Right atrium auricular region (tissue), 2 donors: ENCODE measurements at regions not wholly inside any gene's neighbourhood (a gene's known extent, or its start where the extent isn't known, plus 50 kb on each side); places are given as distances from the start of the nearest gene placed in this dataset.
"Not testable (repeated sequence)": the region's sequence is repeated elsewhere in the genome, so short reads cannot be mapped to it uniquely, and the experiment has no call there.

Source experiments
- DNase-seq: peaks from one replicate; pipeline ENCODE4 v3.0.0-alpha.2; 2019; ENCODE audit warnings: low spot score
- H3K27ac ChIP-seq, 2 donors: fragments of 200-600 bp; sonication (generic); 1 replicate in 1 of 2; 2 replicates in 1 of 2; pipeline ENCODE4 v1.5.1; 2016 to 2019
- H3K27me3 ChIP-seq, 2 donors: fragments of 200-600 bp; sonication (generic); one replicate each; pipeline versions ENCODE4 v1.5.1 to v1.6.0; 2017 to 2019
- H3K36me3 ChIP-seq: fragments of 200-600 bp; sonication (generic); one replicate; pipeline ENCODE4 v1.5.1; 2016
- H3K4me1 ChIP-seq, 2 donors: fragments of 200-600 bp; sonication (generic); one replicate each; pipeline versions ENCODE4 v1.5.1 to v1.6.0; 2017 to 2019
- H3K4me3 ChIP-seq, 2 donors: fragments of 200-600 bp; sonication (generic); 1 replicate in 1 of 2; 2 replicates in 1 of 2; pipeline ENCODE4 v1.5.1; 2017 to 2019; ENCODE audit warnings: mild to moderate bottlenecking in 1 of 2, moderate library complexity in 1 of 2
- H3K9me3 ChIP-seq, 2 donors: fragments of 200-600 bp; sonication (generic); one replicate each; pipeline ENCODE4 v1.5.1; 2019
- TF ChIP-seq, protein P1 (sequence below), 2 donors: fragments of 200-600 bp; sonication (generic); IDR thresholded peaks; one replicate each; pipeline ENCODE4 v1.5.1; 2019; ENCODE audit warnings: antibody characterized with exemption in 2 of 2

DNA sequence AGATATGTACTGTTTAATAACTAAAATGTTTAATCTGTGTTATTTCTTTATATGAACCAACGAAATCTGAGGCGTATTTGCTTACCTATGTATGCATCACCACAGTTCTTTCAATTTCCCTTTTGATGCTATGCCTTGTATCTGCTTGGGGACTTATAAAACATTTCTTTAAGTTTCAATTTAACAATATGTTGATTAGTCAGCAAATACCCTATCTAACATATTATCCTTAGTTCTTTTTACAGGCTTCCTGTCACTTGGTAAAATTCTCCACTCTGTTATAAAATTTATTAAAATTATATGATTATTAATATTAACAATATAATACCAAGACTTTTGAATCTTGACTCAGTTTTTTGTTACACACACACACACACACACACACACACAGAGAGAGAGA, 174.3 kb downstream of the CPS1 start:
- no peak overlapping the region for H3K27ac ChIP-seq
- no peaks in the 10 kb centered on the region for H3K9me3 ChIP-seq
- no peak overlapping the region for H3K4me3 ChIP-seq
- no peaks in the 10 kb centered on the region for H3K36me3 ChIP-seq
- TF ChIP-seq, protein P1, sequence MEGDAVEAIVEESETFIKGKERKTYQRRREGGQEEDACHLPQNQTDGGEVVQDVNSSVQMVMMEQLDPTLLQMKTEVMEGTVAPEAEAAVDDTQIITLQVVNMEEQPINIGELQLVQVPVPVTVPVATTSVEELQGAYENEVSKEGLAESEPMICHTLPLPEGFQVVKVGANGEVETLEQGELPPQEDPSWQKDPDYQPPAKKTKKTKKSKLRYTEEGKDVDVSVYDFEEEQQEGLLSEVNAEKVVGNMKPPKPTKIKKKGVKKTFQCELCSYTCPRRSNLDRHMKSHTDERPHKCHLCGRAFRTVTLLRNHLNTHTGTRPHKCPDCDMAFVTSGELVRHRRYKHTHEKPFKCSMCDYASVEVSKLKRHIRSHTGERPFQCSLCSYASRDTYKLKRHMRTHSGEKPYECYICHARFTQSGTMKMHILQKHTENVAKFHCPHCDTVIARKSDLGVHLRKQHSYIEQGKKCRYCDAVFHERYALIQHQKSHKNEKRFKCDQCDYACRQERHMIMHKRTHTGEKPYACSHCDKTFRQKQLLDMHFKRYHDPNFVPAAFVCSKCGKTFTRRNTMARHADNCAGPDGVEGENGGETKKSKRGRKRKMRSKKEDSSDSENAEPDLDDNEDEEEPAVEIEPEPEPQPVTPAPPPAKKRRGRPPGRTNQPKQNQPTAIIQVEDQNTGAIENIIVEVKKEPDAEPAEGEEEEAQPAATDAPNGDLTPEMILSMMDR (IDR thresholded peaks at IDR 0.05): no peak
- H3K27me3 ChIP-seq: no peaks in the 10 kb centered on the region
- DNase-seq: no peak
- no peaks in the 10 kb centered on the region for H3K4me1 ChIP-seq

DNA sequence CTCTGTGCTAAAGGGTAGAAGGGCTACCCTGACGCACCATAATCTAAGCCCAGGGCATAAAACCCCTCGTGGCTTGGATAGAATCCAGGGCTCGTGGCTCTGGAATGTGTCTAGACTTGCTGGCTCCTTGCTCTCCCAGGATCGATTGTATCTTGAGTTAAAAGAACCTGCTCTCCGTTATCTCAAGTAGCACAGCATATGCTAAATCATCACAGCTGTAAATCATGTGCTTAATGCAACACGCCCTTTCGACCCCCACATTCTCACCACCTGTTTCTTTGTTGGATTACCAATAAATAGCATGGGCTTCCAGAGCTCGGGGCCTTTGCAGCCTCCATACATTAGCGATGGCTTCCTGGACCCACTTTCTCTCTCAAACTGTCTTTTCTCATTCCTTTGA, 190.4 kb downstream of the CPS1 start:
- not testable (repeated sequence) for H3K9me3 ChIP-seq, H3K27me3 ChIP-seq, H3K4me3 ChIP-seq, H3K36me3 ChIP-seq, DNase-seq, H3K27ac ChIP-seq, H3K4me1 ChIP-seq

DNA sequence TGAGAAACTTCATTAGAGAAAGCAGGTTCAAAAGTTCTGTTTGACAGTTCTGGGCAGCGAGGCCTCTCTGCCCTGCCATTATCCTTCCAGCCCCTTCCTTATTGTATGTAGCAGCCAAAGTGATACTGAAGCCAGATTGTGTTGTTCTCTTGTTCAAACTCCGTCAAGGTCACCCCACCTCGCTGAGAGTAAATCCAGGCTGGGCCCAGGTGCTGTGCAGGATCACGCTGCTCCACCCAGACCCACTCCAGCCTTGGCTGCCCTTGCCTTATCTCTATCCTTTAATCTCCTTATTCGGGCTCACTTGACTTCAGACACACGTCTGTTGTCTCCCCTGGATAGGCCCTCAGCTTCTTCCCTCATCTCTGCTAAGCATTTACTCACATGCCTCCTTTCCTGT, 196.1 kb downstream of the CPS1 start:
- H3K36me3 ChIP-seq: no peaks in the 10 kb centered on the region
- no peaks in the 10 kb centered on the region for H3K9me3 ChIP-seq
- no peak overlapping the region for H3K27ac ChIP-seq
- no peak overlapping the region for H3K4me3 ChIP-seq
- DNase-seq: no peak
- H3K27me3 ChIP-seq: no peaks in the 10 kb centered on the region
- no peaks in the 10 kb centered on the region for H3K4me1 ChIP-seq
- TF ChIP-seq, protein P1 (IDR thresholded peaks at IDR 0.05): no peak

DNA sequence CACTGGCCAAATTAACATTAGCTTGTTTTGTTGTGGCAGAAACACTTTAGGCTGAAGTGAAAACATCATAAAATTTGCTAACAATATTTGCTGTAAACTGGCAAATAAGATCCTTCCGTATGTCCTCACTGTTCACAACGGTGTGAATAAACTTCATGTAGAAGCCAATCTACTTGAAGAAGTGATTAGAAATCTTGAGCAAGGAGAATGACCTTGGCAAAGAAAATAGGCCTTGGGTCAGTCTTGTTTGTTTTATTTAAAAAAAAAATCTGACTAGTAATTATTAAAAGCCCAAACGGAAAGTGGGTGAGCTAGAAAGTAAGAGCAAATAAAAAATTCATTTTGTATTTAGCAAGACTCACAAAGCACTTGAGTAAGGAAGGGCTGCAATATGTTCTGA, 197.0 kb downstream of the CPS1 start:
- no peak for DNase-seq
- H3K36me3 ChIP-seq: no peaks in the 10 kb centered on the region
- H3K4me3 ChIP-seq: no peak overlapping the region
- no peaks in the 10 kb centered on the region for H3K27me3 ChIP-seq
- TF ChIP-seq, protein P1 (IDR thresholded peaks at IDR 0.05): no peak
- no peaks in the 10 kb centered on the region for H3K9me3 ChIP-seq
- H3K4me1 ChIP-seq: no peaks in the 10 kb centered on the region
- H3K27ac ChIP-seq: no peak overlapping the region

DNA sequence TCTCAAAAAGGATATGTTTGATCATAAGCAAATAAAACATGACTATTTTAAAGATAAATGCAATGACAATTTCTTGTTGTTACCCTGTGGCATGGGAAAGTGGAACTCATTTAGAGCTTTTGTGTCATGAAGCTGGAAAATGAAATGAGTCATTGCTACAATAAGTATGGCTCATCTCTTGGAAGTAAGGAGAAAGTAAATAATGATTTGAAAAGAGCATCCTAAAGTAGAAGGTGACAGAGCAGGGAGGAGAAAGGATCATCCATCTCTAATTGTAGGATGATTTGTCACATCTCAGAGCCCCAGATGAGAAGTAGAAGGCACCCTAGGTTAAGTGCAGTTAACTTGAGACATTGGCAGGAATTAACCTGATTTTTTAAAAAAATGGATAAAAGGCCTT, 200.5 kb downstream of the CPS1 start:
- no peak for DNase-seq
- Histone ChIP-seq H3K4me1 (no peaks in the 10 kb centered on the region), H3K9me3 (no peaks in the 10 kb centered on the region), H3K27me3 (no peaks in the 10 kb centered on the region), H3K36me3 (no peaks in the 10 kb centered on the region), H3K4me3 (no peak overlapping the region), H3K27ac (no peak overlapping the region)
- TF ChIP-seq, protein P1 (IDR thresholded peaks at IDR 0.05): no peak

DNA sequence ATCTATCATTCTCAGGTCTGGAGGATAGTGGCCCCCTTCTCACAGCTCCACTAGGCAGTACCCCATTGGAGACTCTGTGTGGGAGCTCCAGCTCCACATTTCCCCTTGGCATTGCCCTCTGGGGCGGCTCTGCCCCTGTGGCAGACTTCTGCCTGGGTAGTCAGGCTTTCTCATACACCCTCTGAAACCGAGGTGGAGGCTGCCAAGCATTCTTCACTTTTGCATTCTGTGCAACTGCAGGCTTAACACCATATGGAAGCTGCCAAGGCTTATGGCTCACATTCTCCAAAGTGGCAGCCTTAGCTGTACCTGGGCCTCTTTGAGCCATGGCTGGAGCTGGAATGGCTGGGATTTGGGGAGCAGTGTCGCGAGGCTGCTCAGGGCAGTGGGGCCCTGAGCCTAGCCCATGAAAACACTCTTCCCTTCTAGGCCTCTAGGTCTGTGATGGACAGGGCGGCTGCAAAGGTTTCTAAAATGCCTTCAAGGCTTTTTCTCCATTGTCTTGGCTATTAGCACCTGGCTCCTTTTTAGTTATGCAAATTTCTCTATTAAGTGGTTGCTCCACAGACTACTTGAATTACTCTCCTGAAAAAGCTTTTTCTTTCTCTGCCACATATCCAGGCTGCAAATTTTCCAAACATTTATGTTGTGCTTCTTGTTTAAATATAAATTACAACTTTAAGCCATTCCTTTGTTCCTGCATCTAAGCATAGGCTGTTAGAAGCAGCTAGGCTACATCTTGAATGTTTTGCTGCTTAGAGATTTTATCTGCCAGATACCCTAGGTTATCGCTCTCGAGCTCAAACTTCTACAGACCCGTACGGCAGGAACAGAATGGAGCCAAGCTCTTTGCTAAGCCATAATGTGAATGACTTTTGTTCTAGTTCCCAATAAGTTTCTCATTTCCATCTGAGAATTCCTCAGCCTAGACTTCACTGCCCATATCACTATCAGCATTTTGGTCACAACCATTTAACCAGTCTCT, 206.5 kb downstream of the CPS1 start:
- no peaks in the 10 kb centered on the region for H3K27me3 ChIP-seq
- H3K4me1 ChIP-seq: no peaks in the 10 kb centered on the region
- no peaks in the 10 kb centered on the region for H3K9me3 ChIP-seq
- no peak overlapping the region for H3K4me3 ChIP-seq
- no peak for DNase-seq
- TF ChIP-seq, protein P1 (IDR thresholded peaks at IDR 0.05): no peak
- H3K27ac ChIP-seq: no peak overlapping the region
- no peaks in the 10 kb centered on the region for H3K36me3 ChIP-seq
